ENCODE measurements at regions not wholly inside any gene's neighbourhood (a gene's known extent, or its start where the extent isn't known, plus 50 kb on each side); places are given as distances from the start of the nearest gene placed in this dataset.
"Not testable (repeated sequence)": the region's sequence is repeated elsewhere in the genome, so short reads cannot be mapped to it uniquely, and the experiment has no call there.

DNA sequence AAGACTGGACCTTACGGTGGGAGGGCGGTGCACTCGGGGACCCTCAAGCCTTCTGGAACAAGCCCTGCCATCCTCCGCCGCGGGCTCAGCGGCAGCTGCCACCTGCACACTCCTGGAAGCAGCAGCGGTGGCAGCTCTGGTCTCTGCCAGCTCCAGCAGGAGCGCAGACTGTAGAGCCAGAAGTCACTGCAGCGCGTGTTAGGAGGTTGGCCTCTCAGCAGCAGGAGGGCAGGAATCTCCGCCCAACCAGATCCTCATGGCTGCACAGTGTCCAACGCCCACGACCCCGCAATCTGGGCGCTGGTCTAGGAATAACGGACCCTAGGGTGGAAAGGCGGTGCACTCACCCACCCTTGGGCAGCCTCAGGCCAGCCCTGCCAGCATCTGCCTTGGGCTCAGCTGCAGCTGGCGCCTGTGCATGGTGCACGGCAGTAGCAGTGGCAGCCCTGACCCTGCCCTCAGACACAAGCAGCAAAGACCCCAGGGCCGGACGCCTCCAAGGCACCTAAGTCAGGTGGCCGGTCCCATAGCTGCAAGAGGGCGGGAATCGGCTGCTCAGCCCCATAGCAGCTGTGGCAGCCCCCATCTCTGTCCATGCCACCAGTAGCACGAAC is 88.7 kb downstream of the POTEG start:
- not testable (repeated sequence) for DNase-seq (ENCODE audit: low spot score in 2 of 2, unreplicated experiment in 2 of 2); H3K4me1 Mint-ChIP-seq; H3K4me3 Mint-ChIP-seq; H3K9me3 Mint-ChIP-seq; H3K27ac Mint-ChIP-seq; H3K36me3 Mint-ChIP-seq; H3K27me3 Mint-ChIP-seq (ENCODE audit: low read depth)

GRCh38 chr14:19346074-19346480 is 88.1 kb downstream of the POTEG start:
- not testable (repeated sequence) for H3K36me3 Mint-ChIP-seq; H3K4me3 Mint-ChIP-seq; H3K27me3 Mint-ChIP-seq (ENCODE audit: low read depth); H3K4me1 Mint-ChIP-seq; H3K9me3 Mint-ChIP-seq; DNase-seq (ENCODE audit: low spot score in 2 of 2, unreplicated experiment in 2 of 2); H3K27ac Mint-ChIP-seq

DNA sequence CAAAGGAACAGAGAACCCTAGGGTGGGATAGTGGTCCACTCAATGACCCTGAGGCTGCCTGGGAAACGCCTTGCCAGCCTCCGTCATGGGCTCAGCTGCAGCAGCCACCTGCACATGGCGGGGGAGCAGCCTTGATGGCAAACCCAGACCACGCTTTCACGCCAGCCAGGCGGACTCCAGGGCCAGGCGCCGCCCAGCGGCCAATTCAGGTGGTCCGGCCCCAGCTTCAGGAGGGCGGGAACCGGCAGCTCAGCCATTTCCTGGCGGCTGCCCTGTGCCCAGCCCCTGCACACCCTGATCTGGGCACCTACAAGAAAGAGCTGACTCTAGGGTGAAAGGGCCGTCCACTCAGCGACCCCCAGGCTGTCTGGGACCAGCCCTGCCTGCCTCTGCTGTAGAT is 87.5 kb downstream of the POTEG start:
- not testable (repeated sequence) for H3K27ac Mint-ChIP-seq; H3K27me3 Mint-ChIP-seq (ENCODE audit: low read depth); H3K9me3 Mint-ChIP-seq; H3K4me1 Mint-ChIP-seq; DNase-seq (ENCODE audit: low spot score in 2 of 2, unreplicated experiment in 2 of 2); H3K36me3 Mint-ChIP-seq; H3K4me3 Mint-ChIP-seq

DNA sequence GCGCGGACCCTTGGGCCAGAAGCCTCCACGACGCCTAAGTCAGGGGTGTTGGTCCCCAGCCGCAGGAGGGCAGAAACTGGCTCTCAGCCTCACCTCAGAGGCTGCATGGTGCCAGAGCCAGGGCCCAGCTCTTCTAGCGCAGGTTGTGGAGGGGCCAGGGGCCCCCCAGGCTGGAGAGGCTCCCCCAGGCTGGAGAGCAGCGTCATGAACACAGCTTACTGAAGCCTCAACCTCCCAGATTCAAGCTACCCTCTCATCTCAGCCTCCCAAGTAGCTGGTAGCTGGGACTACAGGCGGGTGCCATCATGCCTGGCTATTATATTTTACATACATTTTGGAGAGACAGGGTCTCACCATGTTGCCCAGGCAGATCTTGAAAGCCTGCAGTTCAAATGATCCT is 87.0 kb downstream of the POTEG start:
- H3K27ac Mint-ChIP-seq; H3K27me3 Mint-ChIP-seq (ENCODE audit: low read depth); H3K4me3 Mint-ChIP-seq; H3K9me3 Mint-ChIP-seq; H3K36me3 Mint-ChIP-seq; DNase-seq (ENCODE audit: low spot score in 2 of 2, unreplicated experiment in 2 of 2); H3K4me1 Mint-ChIP-seq: not testable (repeated sequence)

Data from mesothelial cell of epicardium (in vitro differentiated cells).